HG03565 (cell line): ENCODE measurements at regions not wholly inside any gene's neighbourhood (a gene's known extent, or its start where the extent isn't known, plus 50 kb on each side); places are given as distances from the start of the nearest gene placed in this dataset.

ENCODE experiments used
- ATAC-seq: cut with Tn5 transposase; IDR thresholded peaks from one replicate; pipeline ENCODE4 v1.9.1; 2021; ENCODE audit warnings: mild to moderate bottlenecking, moderate library complexity; ENCODE audit not compliant: unreplicated experiment

GRCh38 chr18:67243799-67244587 lies 272.5 kb downstream of the DSEL start:
- ATAC-seq: peak; percentile 61

- ATAC-seq: no peak
Measured at GRCh38 chr18:67242001-67242400, 274.5 kb downstream of the DSEL start.

DNA sequence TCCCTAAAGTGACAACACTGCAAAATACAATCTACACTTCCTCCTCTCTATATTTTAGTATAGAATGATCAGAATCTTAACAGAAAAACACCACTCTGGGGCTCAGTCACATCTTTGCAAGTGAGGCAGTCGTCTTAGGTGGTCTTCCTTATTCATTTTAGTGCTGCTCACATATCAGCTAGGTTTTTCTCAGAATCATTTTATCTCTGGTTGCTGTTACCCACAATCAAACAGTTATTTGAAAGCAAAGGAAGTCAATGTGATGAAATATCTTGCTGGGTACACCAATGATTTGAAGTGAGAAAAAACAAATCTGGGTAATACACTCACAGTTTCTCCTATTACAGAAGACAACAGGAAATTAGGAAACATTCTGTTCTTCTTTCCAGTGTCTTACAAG lies 275.2 kb downstream of the DSEL start:
- no peak for ATAC-seq

DNA sequence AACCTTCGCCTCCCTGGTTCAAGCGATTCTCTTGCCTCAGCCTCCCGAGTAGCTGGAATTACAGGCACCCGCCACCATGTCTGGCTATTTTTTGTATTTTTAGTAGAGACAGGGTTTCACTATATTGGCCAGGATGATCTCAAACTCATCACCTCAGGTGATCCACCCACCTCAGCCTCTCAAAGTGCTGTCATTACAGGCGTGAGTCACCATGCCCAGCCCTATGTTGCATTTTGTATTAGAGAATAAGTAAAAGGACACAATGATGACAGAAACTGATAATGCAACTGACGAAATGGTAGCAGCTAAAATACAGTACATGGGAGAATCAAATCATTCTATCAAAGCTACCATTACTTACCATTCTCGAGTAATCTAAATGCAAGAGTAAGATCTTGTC lies 276.7 kb downstream of the DSEL start:
- ATAC-seq: no peak

DNA sequence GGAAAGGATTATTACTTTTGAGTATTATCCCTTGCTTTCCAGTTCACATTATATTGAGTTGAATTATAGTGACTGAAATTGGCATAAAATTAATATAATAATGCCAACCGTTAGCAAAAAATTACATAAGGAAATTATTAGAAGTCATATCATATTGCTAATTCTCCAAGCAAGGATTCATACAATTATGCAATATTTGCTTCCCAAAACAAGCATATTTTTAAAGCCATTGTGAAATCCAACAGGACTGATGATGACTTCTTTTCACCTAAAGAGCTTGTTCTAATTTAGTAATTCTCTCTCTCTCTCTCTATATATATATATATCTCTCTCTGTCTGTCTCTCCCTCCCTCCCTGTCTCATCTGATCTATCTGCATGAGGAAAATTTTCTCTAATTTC lies 283.5 kb downstream of the DSEL start:
- no peak for ATAC-seq

GRCh38 chr18:67232406-67232805 lies 284.1 kb downstream of the DSEL start:
- no peak for ATAC-seq

DNA sequence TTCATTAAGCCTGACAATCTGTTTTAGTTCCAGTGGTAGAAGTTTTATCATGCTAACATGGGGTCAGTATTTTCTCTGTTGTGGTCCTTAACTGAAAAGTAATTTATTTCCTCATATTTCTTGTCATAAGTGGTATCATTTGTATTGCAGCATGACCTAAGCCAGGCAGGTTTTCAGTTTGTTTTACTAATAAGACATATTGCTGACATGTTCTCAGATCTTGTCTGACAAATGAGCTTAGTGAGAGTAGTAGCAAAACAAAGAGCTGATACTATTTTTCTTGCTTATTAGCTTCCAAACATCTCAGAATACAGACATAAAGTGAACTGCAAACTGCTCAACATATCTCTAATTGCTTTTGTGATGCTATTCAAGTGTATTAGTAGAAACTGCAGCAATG lies 293.6 kb downstream of the DSEL start:
- ATAC-seq: no peak

- ATAC-seq: no peak
Measured at GRCh38 chr18:67219821-67220220, 296.7 kb downstream of the DSEL start.

- ATAC-seq: no peak
Measured at GRCh38 chr18:67218556-67218955, 298.0 kb downstream of the DSEL start.

GRCh38 chr18:67217551-67218166 lies 298.9 kb downstream of the DSEL start:
- ATAC-seq: peak; percentile 86

DNA sequence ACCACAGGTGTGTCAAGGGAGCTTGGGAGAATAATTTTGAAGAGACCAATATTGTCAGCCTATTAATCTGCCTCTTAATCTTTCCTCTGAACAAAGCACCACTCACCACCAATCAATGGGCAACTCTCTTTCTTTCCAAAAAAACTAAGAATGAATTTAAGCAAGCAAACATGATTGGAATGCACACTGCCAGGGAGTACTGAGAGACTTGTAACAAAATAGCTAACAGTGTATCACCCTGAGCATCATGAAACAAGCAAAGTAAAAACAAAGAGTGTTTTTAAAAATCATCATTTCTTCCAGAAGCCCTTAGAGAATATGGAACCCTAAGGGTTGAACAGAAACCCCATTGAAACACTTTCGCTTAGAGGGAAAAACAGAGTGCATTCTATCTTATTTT lies 299.7 kb downstream of the DSEL start:
- no peak for ATAC-seq

GRCh38 chr18:67215686-67216085 lies 300.8 kb downstream of the DSEL start:
- no peak for ATAC-seq

- ATAC-seq: no peak
Measured at GRCh38 chr18:67211646-67212045, 304.9 kb downstream of the DSEL start.

- no peak for ATAC-seq
Measured at GRCh38 chr18:67200665-67201064, 315.9 kb downstream of the DSEL start.

- peak; percentile 98 for ATAC-seq
Measured at GRCh38 chr18:67199993-67200617, 316.4 kb downstream of the DSEL start.

GRCh38 chr18:67194886-67195285 lies 321.6 kb downstream of the DSEL start:
- no peak for ATAC-seq

DNA sequence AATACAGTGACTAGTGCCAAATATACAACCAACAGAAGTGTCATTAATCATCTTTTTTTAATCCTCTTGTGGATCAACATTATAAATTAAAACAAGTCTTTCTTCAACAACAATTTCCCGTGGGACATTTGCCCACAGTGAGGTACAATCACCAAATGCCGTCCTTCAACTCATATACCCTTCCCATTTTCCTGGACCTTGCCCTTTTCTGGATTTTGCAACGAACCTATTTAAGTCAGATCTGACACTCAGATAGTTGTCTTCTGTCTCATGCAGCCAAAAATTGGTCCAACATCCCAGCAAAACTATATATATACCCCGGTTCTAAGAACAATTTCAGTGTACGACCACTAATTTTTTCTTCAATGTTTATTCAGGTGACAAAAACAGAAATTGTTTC lies 324.0 kb downstream of the DSEL start:
- no peak for ATAC-seq

DNA sequence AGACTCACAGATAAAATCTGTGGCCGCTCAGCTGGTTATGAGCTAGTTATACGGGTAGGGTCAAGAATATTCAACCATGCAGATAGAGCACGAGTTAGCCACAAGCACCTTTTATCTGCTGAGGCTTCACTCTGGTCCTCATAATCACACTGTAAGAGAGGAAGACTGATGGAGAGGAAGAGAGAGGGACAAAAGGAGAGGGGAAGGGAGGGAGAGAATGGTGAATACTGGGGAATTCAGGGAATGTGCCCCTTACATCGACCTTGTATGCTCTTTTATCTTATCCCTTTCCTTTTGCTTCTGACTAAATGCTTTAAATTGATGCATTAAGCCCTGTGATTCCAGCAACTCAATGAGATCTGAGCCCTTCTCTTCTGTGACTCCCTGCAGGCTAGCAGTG lies 333.1 kb downstream of the DSEL start:
- ATAC-seq: no peak

DNA sequence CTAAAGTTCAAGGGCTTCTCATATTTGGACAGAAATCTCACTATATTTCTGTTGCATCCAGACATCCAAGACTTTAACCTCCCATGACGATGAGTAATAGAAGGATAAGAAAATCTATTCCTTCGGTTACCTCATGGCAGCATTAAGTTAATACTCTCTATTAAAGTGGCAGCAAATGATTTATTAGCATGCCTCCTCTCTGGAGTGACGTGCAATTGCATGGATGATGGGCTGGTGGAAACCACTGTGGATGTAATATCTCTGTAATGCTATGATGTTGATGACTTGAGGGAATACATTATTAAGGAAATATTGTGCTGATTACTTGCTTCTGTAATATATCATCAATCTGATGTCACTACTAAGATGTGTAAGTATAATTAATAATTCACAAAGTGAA lies 336.8 kb downstream of the DSEL start:
- no peak for ATAC-seq

- ATAC-seq: no peak
Measured at GRCh38 chr18:67159662-67160061, 356.9 kb downstream of the DSEL start.

DNA sequence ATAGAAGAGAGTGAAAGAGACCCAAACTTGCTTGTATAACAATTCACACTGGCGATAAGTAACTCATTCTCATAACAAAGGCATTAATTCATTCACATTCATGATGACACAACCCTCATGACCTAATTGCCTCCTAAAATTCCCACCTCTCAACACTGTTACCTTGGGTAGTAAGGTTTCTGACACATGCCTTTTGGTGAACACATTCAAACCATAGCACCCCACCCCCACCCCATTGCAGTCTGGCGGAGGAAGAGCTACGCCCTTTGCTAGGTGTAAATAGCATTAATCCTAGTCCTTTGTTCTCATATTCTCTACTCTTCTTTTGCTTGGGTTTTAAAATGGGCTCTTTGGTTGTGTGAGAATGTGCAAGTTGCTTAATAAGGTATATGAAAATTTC lies 361.5 kb downstream of the DSEL start:
- ATAC-seq: no peak

GRCh38 chr18:67151366-67151765 lies 365.2 kb downstream of the DSEL start:
- ATAC-seq: no peak
